Stimulated activated CD4-positive, alpha-beta T cell treated with anti-CD3 and anti-CD28 coated beads, Interleukin-12 subunit alpha, Interleukin-12 subunit beta, amount 100 ng/mL, for 24 hours (primary cell): ENCODE measurements at regions not wholly inside any gene's neighbourhood (a gene's known extent, or its start where the extent isn't known, plus 50 kb on each side); places are given as distances from the start of the nearest gene placed in this dataset.

ENCODE experiments used
- DNase-seq, 2 experiments: peaks; one replicate each; pipeline ENCODE4 v3.0.0-alpha.2; 2020; ENCODE audit warnings: low read depth in 2 of 2

GRCh38 chr17:79396696-79397095 is 214.2 kb downstream of the RBFOX3 start:
- no peak for DNase-seq

DNA sequence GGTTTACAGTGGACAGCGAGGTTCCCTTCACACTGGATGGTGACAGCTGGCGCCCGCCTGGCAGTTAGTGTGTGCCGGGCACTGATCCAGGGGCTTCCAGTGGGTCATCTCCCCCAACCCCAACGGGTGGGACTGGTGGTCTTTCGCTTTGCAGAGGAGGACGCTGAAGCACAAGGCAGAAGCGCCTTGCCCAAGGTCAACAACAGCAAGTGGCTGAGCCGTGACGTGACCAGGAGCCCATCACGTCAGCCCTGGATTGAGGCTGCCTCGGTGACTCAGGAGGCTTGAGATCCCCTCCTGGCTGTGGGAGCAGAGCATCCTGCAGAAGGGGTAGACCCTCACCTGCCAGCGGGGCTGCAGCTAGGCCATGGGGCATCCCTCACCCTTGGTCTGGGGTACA is 215.3 kb downstream of the RBFOX3 start:
- DNase-seq: no peak

- DNase-seq: no peak
Observed at GRCh38 chr17:79395066-79395465, 215.8 kb downstream of the RBFOX3 start.

DNA sequence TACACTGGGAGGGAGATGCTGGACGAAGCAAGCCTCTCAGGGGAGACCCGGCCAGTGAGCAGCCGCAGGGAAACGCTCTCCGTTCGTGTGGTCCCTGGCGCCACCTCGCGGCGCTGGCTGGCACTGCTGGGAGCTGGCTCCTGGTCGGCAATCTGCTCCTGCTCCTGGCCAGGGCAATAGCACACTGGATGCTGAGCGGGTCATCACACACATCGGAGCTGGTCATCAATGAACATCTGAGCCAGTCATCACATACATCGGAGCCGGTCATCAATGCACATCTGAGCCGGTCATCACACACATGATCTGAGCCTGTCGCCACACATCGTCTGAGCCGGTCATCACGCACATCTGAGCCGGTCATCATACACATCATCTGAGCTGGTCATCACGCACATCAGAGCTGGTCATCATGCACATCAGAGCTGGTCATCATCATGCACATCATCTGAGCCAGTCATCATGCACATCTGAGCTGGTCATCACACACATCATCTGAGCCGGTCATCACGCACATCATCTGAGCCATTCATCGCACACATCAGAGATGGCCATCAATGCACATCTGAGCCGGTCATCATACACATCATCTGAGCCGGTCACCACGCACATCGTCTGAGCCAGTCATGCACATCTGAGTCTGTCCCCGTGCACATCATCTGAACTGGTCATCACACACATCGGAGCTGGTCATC is 217.3 kb downstream of the RBFOX3 start:
- peak; percentile 49 to 73 for DNase-seq

GRCh38 chr17:79392598-79392997 is 218.3 kb downstream of the RBFOX3 start:
- DNase-seq: no peak

DNA sequence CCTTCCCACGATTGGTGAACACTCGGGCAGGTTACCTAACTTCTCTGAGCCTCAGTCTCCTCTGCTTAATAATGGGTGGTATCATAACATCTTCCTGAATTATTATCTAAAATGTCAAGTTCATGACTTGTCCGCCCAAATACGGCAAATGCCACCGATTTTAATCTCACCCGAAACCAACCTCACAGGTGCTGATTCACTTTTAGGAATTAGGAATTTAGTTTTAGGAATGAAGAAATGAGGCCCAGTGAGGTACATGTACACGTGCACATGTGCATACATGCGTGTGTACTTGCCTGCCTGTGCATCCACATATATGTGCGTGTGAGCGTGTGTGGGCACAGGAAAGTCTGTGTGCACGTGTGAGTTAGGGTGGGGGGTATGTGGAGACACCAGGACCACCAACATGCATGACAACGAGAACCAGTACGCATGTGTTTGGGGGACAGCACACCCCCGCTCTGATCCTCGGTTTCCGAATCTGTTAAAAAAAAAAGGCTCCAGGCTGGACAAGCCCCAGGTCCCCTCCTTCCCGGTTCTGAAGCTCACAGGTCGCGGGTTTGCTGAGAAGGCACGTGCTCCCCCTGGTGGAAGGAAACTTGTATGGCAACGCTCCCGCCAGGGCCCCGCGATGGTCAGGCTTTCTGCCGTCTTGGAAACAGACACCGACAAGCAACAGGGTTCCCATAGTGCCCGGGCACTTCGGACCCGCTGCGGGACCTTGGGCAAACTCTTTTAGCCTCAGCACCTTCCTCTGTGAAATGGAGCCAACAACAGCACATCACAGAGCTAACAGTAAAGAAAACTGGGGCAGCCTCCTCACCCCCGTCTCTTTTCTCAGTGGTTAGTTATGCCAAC is 219.2 kb downstream of the RBFOX3 start:
- peak; percentile 46 to 66 for DNase-seq

DNA sequence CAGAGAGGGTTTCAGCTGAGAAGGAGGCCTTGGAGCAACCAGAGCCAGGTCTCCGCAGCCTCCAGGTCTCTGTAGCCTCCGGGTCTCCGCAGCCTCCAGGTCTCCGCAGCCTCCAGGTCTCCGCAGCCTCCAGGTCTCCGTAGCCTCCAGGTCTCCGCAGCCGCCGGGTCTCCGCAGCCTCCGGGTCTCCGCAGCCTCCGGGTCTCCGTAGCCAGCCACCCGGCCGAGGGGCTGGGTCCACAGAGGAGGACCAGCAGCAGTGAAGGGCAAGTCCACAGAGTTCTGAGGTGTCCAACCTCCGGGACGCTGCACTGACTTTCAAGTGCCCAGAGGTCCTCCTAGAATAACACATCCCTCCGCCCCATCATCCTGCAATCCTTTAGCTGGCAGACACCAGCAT is 221.0 kb downstream of the RBFOX3 start:
- no peak for DNase-seq

DNA sequence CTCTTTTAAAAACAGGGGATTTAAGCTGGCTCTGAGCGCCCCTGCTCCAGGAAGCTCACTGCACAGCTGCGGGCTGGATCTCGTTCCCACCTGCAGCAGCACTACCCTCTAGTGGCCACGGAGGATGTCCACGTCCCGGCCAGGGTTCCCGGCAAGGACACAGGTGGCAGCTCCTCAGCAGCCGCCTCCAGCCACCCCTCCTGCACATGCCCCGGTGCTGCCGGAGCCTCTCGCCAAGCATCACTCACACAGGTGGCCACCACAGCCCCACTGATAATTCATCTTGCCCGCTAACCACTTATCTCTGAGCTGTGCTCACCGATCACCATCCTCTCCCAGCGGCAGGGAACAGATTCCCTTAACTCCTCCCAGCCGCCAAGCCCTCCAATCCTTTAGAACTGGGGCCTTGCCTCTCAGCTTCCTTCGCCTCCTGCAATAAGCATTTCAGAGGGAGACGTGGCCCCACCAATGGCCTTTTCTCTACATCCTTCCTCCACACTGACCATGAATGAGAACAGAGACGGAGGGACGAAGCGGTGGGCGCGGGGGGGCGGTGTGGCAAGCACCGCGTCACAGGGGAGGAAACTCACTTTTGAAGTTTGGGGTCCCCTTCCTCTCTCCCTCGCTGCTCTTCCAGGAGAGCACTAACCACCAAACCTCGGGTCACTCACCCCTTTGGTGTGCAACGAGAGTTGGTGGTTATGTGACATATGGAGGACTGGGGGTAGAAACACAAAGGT is 222.1 kb downstream of the RBFOX3 start:
- no peak for DNase-seq

GRCh38 chr17:79387783-79388182 is 223.1 kb downstream of the RBFOX3 start:
- no peak for DNase-seq

- DNase-seq: no peak
Observed at GRCh38 chr17:79385962-79386563, 224.8 kb downstream of the RBFOX3 start.

GRCh38 chr17:79382313-79382712 is 228.5 kb downstream of the RBFOX3 start:
- no peak for DNase-seq

- no peak for DNase-seq
Observed at GRCh38 chr17:79379700-79380445, 231.0 kb downstream of the RBFOX3 start.

- no peak for DNase-seq
Observed at GRCh38 chr17:79377230-79377786, 233.5 kb downstream of the RBFOX3 start.

DNA sequence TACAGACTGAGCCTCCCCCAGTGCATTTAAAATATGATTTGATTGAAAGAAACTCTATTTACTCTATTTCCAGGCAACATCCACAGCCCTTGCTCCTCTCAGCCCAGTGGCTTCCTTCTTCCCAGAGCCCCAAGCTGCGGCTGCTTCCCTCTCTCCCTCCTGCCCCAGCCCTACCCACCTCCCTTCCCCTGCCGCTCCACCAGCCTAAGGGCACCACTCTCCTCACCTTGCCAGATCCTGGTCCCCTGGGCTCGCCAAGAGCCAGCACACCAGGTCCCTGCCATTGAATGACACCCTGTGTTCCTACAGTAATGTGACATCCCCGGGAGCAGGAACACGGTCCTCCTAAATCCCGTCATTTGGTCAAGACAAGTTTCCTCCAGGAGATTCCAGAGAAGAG is 236.0 kb downstream of the RBFOX3 start:
- no peak for DNase-seq

DNA sequence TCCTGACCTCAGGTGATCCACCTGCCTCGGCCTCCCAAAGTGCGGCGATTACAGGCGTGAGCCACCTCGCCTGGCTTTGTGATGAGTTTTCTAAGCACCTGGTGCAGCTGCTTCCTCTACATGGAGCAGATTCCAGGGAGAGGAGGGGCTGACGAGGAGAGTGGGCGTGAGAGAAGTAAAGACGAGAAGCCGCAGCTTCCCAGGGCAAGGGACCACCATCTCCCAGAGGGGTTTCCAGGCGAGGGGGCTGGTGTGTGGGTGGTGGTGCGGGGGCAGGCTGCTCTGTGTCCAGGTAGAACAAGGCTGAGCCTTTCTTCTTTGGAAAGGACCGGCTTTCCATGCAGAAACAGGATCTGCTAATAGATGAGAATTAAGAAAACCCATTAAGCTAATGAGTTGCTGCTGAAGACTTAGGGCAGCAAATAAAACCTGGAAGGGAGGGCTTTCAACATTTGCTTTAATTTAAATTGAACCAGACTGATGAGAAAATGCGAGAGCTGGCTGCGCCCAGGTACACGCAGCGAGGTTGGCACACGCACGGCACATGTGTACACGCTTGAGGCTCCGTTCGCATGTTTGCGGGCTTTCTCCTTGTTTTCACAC is 236.7 kb downstream of the RBFOX3 start:
- no peak for DNase-seq

DNA sequence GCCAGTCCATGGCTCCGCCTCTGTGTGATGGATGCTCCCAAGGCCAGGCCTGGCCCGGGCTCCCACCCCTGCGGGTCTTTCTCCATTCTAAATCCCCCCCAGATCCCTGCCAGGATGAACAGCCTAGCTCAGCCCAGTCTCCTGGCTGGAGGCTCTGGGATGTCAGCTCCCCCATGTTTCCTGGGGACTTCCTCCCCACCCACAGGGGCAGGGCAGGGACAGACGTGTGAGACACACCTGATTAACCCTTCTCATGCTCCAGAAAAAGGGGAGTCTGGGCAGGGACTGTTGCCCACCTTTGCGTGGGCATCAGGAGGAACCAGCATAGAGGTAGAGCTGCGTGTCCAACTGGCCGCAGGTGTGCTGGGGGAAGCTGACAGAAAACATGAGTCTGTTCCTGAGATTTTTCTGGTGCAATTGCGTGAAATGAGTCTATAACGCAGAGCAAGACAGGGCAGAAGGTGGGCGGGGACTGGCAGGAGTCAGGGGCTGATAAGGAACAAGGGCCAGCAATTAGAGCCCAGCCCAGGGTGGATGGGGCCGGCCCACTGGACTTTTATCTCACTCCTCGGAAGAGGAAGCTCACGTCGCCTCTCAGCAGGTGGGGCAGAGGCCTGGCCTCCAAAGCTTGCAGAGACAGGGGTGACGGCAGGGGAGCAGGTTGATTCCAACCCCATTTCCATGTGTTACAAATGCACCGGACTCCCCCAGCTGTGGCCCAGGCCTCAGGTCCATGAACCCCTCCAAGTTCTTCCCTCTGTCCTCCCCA is 238.2 kb downstream of the RBFOX3 start:
- no peak for DNase-seq

DNA sequence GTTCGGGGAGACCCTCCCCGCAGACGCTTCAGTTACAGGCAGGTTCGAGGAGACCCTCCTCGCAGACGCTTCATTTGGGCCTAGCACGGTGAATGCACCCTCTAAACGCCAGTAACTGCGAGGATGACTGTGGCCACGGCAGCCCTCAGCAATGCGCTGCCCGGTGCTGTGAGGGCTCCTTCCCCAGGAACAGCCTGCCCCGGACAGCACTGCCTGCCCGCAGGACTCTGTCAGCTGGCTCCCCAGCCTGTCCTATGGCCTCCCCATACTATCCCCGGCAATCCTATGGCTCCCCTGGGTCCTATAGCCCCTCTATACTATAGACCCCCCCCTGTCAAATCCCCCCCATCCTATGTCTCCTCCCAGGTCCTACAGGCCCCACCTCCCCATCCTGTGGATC is 238.9 kb downstream of the RBFOX3 start:
- no peak for DNase-seq

DNA sequence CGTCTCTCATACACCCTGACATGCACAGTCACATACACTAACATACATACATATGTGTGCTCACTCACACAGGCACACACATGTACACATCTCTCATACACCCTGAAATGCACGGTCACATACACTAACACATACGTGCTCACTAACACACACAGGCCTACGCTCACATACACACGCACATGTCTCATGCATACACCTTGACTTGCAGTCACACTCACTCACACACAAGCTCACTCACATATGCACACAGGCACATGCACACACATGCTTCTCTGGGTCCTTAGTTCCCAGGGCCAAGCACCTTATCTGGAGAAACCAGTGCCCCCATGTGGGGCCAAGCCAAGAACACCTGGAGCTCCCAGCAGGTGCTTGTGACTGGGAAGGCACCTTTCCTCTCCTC is 240.3 kb downstream of the RBFOX3 start:
- DNase-seq: no peak

DNA sequence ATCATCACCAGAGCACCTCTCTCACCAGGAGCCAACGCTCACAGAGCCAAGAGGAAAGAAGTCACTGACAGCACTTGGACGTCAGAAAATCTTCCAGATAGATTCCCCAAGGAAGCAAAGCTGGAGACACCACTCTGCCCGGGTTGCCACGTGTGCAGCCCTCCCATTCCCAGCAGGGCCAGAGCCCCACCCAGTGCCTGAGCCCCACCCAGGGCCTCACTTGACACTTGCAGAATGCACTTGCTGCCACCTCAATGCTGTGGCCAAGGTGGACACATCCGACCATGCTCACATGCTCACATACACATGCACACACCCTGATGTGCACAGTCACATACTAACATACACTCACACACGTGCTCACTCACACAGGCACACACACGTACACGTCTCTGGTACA is 240.7 kb downstream of the RBFOX3 start:
- DNase-seq: no peak

DNA sequence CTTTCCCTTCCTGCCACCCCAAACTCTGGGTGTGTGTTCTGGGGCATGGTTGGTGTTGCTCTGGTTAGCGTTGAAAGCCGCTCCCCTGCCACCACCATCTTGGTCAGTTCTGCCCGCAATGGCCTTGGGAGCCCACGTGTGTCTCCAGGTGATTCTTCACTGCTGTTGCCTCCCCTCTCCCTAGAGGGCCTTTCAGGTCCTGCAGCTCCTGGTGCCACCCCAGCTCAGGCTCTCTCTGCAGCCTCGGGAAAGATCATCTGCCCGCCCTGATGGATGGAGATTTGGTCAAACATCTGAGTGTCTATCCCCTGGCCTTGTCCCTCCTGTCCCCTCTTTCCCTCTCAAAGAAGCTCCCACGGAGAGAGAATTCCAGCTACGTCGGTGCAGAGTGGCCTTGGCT is 241.3 kb downstream of the RBFOX3 start:
- no peak for DNase-seq
